ENCODE measurements at regions not wholly inside any gene's neighbourhood (a gene's known extent, or its start where the extent isn't known, plus 50 kb on each side); places are given as distances from the start of the nearest gene placed in this dataset.

GRCh38 chr21:16072737-16073136 lies 343.0 kb downstream of the USP25 start:
- DNase-seq (ENCODE audit: low read depth in 2 of 2), result peak; percentile 99 to 100

- DNase-seq (ENCODE audit: low read depth in 2 of 2), result no peak
Observed at GRCh38 chr21:16073586-16073985, 343.8 kb downstream of the USP25 start.

GRCh38 chr21:16074950-16075489 lies 345.2 kb downstream of the USP25 start:
- DNase-seq (ENCODE audit: low read depth in 2 of 2), result no peak

GRCh38 chr21:16075649-16076282 lies 346.0 kb downstream of the USP25 start:
- DNase-seq (ENCODE audit: low read depth in 2 of 2), result no peak

GRCh38 chr21:16076465-16076864 lies 346.7 kb downstream of the USP25 start:
- no peak for DNase-seq (ENCODE audit: low read depth in 2 of 2)

GRCh38 chr21:16078382-16078781 lies 348.6 kb downstream of the USP25 start:
- no peak for DNase-seq (ENCODE audit: low read depth in 2 of 2)

- peak in 1 of 2 experiments; percentile 37 for DNase-seq (ENCODE audit: low read depth in 2 of 2)
Observed at GRCh38 chr21:16079830-16080229, 350.0 kb downstream of the USP25 start.

- no peak for DNase-seq (ENCODE audit: low read depth in 2 of 2)
Observed at GRCh38 chr21:16081304-16081703, 351.5 kb downstream of the USP25 start.

GRCh38 chr21:16082038-16082816 lies 352.4 kb downstream of the USP25 start:
- no peak for DNase-seq (ENCODE audit: low read depth in 2 of 2)

- DNase-seq (ENCODE audit: low read depth in 2 of 2), result no peak
Observed at GRCh38 chr21:16084776-16085364, 355.1 kb downstream of the USP25 start.

- DNase-seq (ENCODE audit: low read depth in 2 of 2), result no peak
Observed at GRCh38 chr21:16085421-16085820, 355.6 kb downstream of the USP25 start.

- DNase-seq (ENCODE audit: low read depth in 2 of 2), result no peak
Observed at GRCh38 chr21:16086121-16086520, 356.3 kb downstream of the USP25 start.

GRCh38 chr21:16086936-16087335 lies 357.2 kb downstream of the USP25 start:
- no peak for DNase-seq (ENCODE audit: low read depth in 2 of 2)

- no peak for DNase-seq (ENCODE audit: low read depth in 2 of 2)
Observed at GRCh38 chr21:16087523-16087922, 357.7 kb downstream of the USP25 start.

GRCh38 chr21:16088056-16088455 lies 358.3 kb downstream of the USP25 start:
- DNase-seq (ENCODE audit: low read depth in 2 of 2), result no peak

GRCh38 chr21:16095005-16095404 lies 365.2 kb downstream of the USP25 start:
- DNase-seq (ENCODE audit: low read depth in 2 of 2), result no peak

- DNase-seq (ENCODE audit: low read depth in 2 of 2), result no peak
Observed at GRCh38 chr21:16096988-16097387, 367.2 kb downstream of the USP25 start.

GRCh38 chr21:16102113-16102512 lies 372.3 kb downstream of the USP25 start:
- no peak for DNase-seq (ENCODE audit: low read depth in 2 of 2)

- DNase-seq (ENCODE audit: low read depth in 2 of 2), result no peak
Observed at GRCh38 chr21:16108561-16109075, 378.8 kb downstream of the USP25 start.

- no peak for DNase-seq (ENCODE audit: low read depth in 2 of 2)
Observed at GRCh38 chr21:16113052-16113715, 383.4 kb downstream of the USP25 start.

- DNase-seq (ENCODE audit: low read depth in 2 of 2), result no peak
Observed at GRCh38 chr21:16115461-16115860, 385.7 kb downstream of the USP25 start.

GRCh38 chr21:16116069-16116468 lies 386.3 kb downstream of the USP25 start:
- no peak for DNase-seq (ENCODE audit: low read depth in 2 of 2)

Measured in fibroblast of skin of left biceps (primary cell).